NCI-H2171 treated with DMSO at 0.1 percent for 48 hours (cell line): ENCODE measurements at regions not wholly inside any gene's neighbourhood (a gene's known extent, or its start where the extent isn't known, plus 50 kb on each side); places are given as distances from the start of the nearest gene placed in this dataset.

ENCODE experiments used
- DNase-seq: peaks from one replicate; lab custom pipeline; 2025; lab: John Stamatoyannopoulos, UW

DNA sequence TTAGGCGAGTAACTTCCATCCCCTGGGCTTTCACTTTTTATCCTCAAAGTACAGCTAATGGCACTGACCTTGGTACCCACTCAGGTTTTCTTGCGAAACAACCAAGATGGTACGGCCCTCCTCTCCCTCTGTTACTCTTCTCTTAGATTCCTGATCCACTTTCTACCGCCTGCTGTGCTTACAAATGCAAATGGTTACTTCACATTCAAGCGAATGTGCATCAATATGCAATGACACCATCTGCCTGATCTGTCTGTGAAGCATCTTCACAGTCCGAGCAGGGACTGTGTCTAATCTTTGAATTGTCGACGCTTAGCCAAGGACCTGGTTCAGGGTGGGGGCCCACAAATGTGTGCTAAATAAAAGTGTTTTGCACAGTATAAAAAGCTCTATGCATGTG, 112.2 kb downstream of the TRIB2 start:
- DNase-seq, result peak; percentile 75

DNA sequence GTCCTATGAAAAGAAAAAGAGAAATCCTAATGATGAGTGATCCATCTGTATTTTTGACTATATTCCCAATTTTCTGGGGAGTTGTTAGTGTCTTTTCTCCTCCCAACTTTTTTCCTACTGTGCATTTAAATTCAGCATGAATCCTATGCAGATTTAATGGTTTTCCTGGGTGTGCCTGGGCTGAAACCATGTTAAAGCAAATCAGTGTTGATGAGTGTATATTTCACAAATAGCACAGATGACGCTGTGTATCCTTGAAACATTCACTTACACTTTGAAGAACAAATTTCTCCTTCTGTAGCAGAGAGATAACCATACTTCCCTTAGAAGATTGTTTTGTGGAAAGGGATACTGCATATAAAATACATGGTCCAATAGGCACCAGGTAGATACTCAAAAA, 114.3 kb downstream of the TRIB2 start:
- no peak for DNase-seq

DNA sequence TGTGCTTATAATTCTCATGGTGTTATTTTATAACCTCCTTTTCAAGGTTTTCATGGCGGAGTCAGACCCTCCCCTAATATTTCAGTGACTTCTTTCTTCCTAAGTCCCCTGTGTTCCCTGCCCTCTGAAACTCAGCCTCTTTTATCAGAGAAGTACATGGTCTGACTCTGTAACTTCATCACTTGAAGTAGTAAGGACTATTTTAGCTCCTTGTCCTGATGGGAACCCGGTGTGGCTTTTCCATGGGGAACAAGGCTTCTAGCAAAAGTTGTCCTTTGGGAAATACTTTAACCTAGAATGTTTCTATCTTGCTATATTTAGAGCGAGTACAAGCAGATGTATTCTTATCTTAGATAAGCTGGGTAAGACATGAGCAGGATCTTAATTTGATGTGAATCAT, 117.5 kb downstream of the TRIB2 start:
- no peak for DNase-seq

DNA sequence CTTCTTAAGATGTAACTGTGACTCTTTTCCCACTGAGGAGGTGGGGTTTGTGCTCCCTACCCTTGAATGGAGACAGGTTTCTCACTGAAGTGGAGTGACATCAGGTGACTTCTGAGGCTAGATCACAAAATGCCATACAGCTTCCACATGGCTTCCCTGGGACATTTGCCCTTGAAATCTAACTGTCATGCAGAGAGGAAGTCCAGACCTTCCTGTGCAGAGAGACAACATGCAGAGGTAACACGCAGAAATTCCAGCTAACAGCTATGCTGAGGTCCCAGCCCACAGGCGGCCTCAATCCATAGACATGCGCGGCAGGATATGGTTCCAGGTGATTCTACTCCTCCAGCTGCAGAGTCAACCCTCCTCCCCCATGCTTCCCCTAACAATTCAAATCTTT, 119.0 kb downstream of the TRIB2 start:
- no peak for DNase-seq

DNA sequence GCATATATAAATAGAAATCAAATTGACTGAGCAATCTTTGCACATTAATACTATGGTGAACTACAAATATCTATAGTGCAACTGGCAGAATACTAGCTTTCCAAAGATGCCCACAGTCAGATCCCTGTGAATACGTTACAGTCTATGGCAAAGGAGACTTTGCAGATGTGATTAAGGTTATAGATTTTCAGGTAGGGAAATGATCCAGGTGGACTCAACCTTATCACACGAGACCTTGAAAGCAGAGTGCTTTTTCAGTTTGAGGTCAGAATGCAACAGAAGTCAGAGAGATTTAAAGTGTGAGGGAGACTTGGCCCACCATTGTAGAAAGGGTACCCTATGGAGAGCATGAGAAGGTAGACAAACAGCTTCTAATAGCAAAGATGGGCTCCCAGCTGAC, 122.6 kb downstream of the TRIB2 start:
- DNase-seq, result no peak

DNA sequence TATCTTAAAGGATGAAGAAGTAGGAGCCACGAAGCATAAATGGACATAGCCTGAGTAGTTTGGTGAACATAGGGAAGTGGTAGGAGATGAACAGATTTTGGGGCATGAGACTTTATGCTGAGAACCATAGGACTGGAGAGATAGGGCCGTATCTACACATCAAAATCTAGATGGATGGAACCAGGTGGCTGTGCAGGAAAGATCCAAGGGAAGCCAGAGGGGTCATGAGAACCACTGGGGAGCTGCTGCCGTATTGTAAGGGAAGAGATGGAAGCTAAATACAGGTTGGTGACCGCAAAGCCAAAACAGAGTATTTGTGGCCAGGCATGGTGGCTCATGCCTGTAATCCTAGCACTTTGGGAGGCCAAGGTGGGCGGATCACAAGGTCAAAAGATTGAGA, 124.3 kb downstream of the TRIB2 start:
- no peak for DNase-seq

DNA sequence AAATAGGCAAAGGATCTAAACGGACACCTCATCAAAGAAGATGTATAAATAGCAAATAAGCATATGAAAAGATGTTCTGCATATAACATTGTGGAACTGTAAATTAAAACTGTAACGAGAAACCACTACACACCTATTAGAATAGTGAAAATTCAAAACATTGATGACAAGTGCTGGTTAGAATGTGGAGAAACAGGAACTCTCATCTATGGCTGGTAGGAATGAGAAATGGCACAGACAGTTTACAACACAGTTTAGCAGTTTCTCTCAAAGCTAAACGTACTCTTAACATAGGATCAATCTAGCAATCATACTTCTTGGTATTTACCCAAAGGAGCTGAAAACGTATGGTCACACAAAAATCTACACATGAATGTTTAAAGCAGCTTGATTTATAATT, 126.2 kb downstream of the TRIB2 start:
- no peak for DNase-seq

DNA sequence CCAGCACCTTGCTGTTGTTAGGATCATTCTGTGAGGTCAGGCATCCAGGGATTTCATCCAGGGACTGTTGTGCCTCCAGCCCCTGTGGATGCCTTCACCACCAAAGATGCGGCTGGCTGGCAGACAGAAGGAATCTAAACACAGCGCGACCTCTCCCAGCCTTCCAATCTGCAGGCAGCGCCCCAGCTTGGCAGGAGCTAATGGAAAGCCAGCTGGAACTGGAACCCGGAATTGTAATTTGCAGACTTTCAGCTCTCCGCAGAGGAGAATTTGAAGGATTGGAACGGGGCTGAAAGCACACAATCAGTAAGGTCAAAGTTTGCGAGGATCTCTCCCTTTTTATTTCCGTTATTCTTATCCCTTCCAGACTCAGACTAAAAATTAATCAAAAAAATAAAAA, 127.8 kb downstream of the TRIB2 start:
- DNase-seq, result no peak

DNA sequence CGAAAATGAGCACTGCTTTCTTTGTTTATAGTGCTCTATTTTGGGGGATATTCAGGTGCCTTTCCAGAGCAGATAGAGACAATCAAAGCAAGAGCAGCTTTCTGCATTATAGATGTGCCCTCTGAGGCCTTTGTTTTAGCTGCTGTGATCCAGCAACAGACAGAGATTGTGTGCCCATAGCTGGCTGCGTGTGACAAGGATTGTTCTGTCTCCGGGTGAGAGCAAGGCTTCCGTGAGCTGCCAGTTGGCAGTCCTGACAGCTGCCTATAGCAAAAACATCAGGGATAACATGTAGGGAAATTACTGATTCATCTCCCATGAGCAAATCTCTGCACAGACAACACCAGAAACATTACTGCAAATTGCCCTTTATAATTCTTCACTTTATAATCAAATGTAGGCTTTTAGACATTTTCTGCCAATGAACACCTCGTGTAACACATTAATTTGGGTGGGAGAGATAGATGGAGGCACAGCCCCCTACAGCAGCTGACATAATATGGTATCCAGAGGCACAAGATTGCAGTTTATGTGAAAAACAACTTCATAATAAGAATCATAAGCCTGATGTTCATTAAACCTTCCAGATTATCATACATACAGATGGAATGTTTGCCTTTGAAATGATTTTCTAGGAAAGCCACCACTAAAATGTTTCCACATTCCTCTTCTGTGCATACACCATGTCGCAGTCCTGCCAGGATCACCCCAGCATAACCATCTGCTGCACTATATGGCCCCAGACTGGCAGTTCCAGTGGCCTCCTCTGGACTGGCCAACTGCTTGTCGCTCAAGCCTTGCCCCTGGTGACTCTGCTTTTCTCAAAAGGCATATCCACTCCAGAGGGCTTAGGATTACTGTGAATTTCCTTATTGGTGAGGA, 131.2 kb downstream of the TRIB2 start:
- DNase-seq, result no peak

DNA sequence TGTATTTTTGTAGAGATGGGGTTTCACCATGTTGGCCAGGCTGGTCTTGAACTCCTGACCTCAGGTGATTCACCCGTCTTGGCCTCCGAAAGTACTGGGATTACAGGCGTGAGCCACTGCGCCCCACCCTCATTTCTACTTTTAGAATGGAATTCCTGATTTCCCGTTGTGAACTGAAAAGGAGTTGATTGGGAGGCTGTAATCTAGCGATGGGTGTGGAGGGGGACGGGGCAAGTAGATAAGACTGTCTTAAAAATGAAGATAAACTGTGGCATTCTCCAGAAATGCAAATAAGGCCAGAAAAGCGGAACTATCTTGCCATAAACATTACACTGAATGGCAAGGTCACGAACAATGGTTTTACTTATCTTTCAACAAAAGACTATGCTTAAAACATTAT, 135.4 kb downstream of the TRIB2 start:
- no peak for DNase-seq

DNA sequence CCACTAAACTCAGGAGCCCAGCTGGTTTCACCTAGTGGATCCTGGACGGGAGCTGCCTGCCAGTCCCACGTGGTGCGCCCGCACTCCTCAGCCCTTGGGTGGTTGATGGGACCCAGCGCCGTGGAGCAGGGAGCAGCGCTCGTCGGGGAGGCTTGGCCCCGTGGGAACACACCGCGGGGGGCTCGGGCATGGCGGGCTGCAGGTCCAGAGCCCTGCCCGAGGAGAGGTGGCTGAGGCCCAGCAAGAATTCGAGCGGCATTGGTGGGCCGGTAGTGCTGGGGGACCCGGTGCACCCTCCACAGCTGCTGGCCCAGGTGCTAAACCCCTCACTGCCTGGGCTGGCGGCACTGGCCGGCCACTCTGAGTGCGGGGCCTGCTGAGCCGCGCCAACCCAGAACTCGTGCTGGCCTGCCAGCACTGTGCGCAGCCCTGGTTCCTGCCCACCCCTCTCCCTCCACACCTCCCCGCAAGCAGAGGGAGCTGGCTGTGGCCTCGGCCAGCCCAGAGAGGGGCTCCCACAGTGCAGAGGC, 137.3 kb downstream of the TRIB2 start:
- no peak for DNase-seq

DNA sequence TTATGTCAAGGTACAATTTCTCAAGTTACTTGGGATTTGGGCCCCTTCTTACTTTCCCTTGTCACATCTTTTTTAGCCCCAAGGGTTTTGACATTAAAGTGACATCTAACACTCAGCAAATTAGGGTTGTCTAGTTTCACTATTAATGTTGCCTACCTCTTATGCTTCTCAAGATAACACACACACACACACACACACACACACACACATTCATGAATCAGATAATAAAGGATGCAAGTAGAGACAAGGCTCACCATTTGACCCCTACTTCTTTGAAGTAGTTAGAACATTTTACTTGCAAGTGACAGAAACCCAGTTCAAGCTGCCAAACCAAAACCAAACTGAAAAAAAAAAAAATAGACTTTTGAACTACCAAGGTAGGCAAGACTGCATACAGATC, 138.8 kb downstream of the TRIB2 start:
- no peak for DNase-seq

DNA sequence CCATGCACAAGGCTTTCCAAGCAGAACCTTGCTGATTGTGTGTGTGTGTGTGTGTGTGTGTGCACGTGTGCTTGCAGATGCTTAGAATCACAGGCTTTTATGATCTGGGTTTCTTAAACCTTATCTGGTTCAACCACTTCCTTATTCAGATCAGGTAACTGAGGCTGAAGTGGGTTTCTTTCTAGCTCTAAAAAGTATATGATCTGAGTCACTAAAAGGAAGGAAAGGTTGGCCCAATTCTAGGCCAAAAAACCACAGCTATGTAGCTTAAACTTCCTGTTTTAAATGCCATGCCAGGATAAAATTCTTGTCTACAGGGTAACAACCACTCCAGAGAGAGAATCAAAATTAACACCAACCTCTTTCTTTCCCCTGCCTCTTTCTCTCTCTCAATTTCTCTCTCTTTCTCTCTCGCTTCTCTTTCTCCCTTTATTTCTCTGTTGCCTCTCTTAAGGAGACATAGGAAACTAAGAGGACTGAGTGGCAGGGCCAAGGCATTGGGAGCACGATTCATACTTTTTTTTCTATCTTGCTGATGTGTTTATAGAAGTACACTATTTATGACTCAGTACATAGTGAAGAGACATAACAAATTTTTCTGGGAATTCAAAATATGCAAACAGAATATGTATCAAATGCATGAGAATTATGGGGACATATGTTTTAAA, 140.3 kb downstream of the TRIB2 start:
- DNase-seq, result no peak

DNA sequence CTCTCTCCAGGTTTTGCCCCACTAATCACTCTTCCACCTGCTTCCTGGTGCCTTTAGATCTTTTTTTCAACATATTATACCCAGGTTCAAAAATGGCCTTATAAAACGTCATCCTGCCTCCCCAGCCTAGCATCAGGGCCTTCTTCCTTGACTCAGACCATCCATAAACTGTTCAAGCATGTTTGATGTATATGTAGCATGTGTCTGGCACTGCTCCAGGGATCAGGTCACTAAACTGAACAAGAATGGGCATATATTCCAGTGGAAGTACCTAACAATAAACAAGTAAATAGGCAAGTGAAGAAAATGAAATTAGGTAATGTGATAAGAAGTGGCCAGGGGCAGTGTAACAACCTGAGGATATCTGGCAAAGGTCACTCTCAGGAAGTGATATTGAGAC, 141.2 kb downstream of the TRIB2 start:
- DNase-seq, result no peak

DNA sequence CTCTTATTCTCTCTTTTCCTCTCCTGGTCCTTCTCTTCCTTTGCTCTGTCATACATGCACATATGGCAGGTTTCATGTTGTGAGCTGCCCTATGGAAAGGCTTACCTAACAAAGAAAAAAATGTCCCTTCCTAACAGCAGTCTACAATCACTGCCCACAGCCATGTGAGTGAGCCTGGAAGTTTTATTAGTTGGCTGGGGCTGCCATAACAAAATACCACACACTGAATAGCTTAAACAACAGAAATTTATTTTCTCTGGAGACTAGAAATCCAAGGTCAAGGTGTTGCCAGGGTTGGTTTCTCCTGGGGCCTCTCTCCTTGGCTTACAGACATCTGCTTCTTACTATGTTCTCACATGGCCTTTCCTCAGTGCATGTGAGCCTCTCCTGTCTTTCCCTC, 142.1 kb downstream of the TRIB2 start:
- DNase-seq, result no peak

DNA sequence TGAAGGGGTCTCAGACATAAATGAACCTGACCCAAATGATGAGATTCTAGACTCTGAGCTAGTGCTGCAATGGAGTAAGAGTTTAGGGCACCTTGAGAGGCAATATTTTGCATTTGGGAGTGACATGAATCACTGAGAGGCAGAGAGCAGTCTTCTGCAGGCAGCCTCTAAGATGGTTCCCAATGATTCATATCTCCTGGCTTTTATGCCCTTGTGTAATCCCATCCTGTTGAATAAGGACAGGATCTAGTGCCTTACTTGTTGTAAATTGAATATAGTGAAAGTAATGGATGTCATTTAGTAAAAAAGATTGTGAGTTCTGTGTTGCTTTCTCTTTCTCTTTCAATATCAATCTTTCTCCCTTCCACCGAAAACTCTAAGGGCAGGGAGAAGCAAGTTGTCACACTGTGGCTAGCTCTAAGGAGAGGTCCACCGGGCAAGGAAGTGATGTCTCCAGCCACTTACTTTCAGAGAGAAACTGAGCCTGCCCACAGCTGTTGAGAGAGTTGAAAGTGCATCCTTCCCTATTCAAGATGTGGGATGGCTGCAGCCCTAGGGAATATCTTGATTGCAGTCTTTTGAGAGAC, 144.7 kb downstream of the TRIB2 start:
- DNase-seq, result no peak

DNA sequence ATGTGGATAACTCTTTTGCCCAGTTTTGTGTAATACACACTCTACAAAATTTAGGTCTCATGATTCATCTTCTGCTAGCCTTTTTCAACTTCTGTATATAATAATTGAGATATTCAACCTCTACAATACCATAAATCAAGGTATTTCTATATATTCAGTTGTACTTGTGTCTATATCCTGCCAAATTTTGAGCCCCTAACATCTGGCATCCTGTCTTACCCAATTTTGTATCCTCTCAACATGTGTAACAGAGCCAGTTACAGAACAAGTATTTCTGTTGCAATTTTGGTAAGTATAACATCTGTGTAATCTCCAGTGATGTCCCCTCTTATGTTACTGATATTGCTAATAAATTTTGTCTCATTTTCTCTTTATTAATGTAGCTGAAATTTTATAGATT, 145.8 kb downstream of the TRIB2 start:
- DNase-seq, result no peak

DNA sequence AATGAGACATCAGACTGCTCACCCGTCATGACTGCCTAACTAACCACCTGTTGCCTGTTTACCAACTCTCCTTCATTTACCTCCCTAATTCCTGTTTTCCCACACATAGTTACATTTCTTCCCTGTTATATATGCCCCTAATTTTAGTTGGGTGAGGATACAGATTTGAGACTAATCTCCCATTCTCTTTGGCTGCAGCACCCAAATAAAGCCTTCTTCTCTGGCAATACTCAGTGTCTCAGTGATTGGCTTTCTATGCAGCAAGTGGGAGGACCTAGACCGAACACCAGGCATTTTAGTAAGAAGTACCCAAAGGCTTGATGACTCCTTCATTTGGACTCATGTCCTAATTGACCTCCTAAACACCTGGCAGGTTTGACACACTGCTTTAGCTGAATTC, 147.2 kb downstream of the TRIB2 start:
- no peak for DNase-seq

DNA sequence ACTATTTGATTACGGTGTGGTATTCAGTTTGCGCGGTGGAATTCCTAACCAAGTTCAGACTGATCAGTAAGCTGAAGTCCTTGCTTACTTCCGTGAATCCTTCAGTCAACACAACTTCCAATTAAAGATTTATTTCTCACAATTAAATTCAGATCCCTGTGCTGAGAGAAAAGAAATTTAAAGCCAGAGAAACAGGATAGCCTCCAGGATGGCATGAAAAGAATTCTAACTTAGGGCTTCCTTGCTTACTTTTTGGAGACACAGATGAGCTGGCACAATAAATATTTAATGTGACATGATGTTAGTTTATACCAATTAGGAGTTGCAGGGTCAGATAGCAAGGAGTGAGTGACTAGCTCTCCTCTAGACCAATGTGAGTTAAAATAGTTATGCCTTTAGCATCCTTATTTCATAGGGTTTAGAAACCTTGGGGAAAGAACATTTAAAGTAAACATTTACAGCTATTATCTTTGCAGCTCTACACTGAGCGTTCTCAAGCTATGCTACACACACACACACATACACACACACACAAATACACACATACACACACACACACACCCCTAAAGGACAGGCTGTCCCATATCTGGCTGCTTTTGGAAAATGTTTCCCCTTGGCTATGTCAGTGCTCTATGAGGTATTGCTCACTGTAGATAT, 151.0 kb downstream of the TRIB2 start:
- no peak for DNase-seq

DNA sequence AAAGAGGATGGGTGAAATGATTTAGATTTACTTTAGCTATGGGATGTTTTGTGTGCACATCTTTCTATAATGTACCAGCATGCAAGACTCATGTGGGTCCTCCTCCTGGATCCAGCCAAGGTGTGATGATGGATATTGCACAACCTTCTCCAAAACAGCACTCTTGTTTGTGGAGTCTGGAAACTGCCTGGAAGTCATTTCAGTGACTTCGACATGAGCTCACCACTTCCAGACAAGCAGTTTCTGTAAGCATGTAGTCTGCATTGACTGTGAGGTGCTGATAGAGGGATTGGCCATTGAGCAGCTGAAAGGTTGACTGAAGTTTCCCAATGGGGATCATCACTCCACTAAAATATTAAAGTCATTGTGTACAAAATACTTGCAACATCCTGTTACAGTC, 154.0 kb downstream of the TRIB2 start:
- no peak for DNase-seq

DNA sequence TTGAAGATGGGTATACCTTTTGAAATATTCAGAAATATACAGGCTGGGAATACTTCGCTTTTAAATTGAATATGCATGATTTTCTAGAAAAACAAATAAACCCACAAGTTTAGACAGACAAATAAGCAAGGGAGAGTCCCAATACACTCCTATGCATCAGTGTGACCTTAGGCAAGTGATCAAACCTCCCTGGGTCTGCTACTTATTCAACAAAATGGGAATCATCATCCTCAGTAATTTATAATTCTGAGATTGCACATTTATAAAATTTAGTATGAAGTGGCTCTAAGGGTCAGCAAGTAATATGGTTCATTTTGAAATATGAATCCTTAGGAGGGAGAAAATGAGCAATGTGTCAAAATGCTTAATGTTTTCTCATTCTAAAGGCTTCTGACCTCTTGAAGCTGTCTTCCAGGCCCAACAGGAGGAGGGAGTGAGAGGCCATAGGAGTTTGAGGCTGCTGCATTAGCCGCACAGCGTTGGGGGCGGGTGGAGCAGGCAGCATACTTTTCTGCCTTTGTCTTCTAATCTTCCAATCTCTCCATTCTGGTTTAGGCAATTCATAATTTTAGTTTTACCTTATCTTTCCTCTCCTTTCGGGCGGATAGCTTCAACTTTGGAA, 155.1 kb downstream of the TRIB2 start:
- no peak for DNase-seq

DNA sequence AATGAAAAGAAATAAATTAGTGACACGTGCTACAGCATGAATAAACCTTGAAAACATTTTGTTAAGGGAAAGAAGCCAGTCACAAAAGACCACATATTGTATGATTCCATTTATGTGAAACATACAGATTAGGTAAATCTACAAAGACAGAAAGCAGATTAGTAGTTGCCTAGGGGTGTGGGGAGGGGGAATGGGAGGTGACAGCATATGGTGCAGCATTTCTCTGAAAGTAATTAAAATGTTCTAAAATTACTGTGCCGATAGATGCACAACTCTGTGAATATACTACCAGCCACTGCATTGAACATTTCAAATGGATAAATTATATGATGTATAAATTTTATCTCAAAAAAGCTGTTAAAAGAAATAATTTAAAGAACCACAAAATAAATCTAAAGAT, 161.0 kb downstream of the TRIB2 start:
- peak; percentile 16 for DNase-seq
